CD4-positive, alpha-beta memory T cell (primary cell): ENCODE measurements at regions not wholly inside any gene's neighbourhood (a gene's known extent, or its start where the extent isn't known, plus 50 kb on each side); places are given as distances from the start of the nearest gene placed in this dataset.
"Not testable (repeated sequence)": the region's sequence is repeated elsewhere in the genome, so short reads cannot be mapped to it uniquely, and the experiment has no call there.

Experiments
- CTCF ChIA-PET: fragments of 350-600 bp; sonication (Branson Sonifier 250); formaldehyde crosslinking; loops from one replicate; lab custom pipeline; 2021; ENCODE audit warnings: inconsistent platforms; ENCODE audit not compliant: partially characterized antibody; lab: Charles Lee
- POLR2A ChIA-PET: fragments of 350-600 bp; sonication (Branson Sonifier 250); formaldehyde crosslinking; loops from one replicate; lab custom pipeline; 2021; ENCODE audit not compliant: partially characterized antibody; lab: Charles Lee
- DNase-seq, 5 donors: peaks; one replicate each; pipeline versions ENCODE4 v3.0.0 to v3.0.0-alpha.2; 2020 to 2022; ENCODE audit warnings: mixed read lengths in 1 of 5
- H3K27ac ChIP-seq: one replicate; pipeline ENCODE4 v1.7.0; 2013; ENCODE audit warnings: low read depth, low read length
- H3K27me3 ChIP-seq: 2 replicates; pipeline ENCODE4 v1.7.0; 2013; ENCODE audit warnings: mild to moderate bottlenecking, low read length, moderate library complexity; ENCODE audit not compliant: insufficient read depth
- H3K36me3 ChIP-seq: 2 replicates; pipeline ENCODE4 v1.7.0; 2013; ENCODE audit warnings: mild to moderate bottlenecking, low read length, moderate library complexity; ENCODE audit not compliant: insufficient read depth
- H3K4me1 ChIP-seq: 2 replicates; pipeline ENCODE4 v1.7.0; 2013; ENCODE audit warnings: mild to moderate bottlenecking, low read length, moderate library complexity; ENCODE audit not compliant: insufficient read depth
- H3K4me3 ChIP-seq, 2 donors: one replicate each; pipeline ENCODE4 v1.7.0; 2013; ENCODE audit warnings: low read length in 2 of 2, mild to moderate bottlenecking in 1 of 2
- H3K9me3 ChIP-seq, 2 donors: one replicate each; pipeline ENCODE4 v1.7.0; 2013; ENCODE audit warnings: low read length in 2 of 2, control low read depth in 1 of 2; ENCODE audit not compliant: control insufficient read depth in 1 of 2
- H3K27ac Mint-ChIP-seq, 7 donors: one replicate each; pipeline ENCODE4 v1.8.0; 2020 to 2021; ENCODE audit warnings: mixed read lengths in 7 of 7, mild to moderate bottlenecking in 6 of 7, inconsistent platforms in 3 of 7, moderate library complexity in 3 of 7
- H3K27me3 Mint-ChIP-seq, 2 donors: one replicate each; pipeline ENCODE4 v1.8.0; 2020 to 2021; ENCODE audit warnings: mixed read lengths in 2 of 2
- H3K36me3 Mint-ChIP-seq, 2 donors: one replicate each; pipeline ENCODE4 v1.8.0; 2020 to 2021; ENCODE audit warnings: mixed read lengths in 2 of 2, inconsistent platforms in 1 of 2, mild to moderate bottlenecking in 1 of 2
- H3K4me1 Mint-ChIP-seq, 4 donors: one replicate each; pipeline ENCODE4 v1.8.0; 2020 to 2021; ENCODE audit warnings: mixed read lengths in 4 of 4, mild to moderate bottlenecking in 1 of 4
- H3K4me3 Mint-ChIP-seq, 8 donors: one replicate each; pipeline ENCODE4 v1.8.0; 2020 to 2021; ENCODE audit warnings: mixed read lengths in 8 of 8, mild to moderate bottlenecking in 7 of 8, moderate library complexity in 6 of 8, inconsistent platforms in 3 of 8
- H3K9me3 Mint-ChIP-seq, 8 donors: one replicate each; pipeline ENCODE4 v1.8.0; 2020 to 2021; ENCODE audit warnings: mixed read lengths in 8 of 8, mild to moderate bottlenecking in 5 of 8, inconsistent platforms in 3 of 8, moderate library complexity in 1 of 8
- intact Hi-C: fragments of 100-400 bp; cut with micrococcal nuclease; formaldehyde crosslinking; loops from one replicate; pipeline ENCODE4 v1.15.1; 2023

DNA sequence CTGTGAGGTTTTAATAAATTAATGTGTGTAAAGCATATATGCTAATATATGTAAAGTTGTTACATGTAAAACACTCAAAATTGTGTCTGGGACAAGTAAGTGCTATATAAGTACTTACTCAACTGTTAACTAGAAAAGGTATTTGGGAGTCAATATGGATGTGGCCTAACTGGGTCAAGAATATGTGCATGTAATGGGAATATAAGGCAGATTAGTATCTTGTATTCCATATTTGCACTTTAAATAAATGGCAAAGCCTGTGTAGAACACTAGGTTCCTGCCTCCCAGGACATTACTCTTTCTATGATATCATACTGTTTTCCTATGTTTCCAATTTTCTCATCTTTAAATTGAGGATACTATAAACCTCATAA lies 270.6 kb downstream of the FBXO8 start:
- intact Hi-C loops, result no loop called here
- H3K27me3 Mint-ChIP-seq, result no peaks in the 10 kb centered on the region
- H3K27ac Mint-ChIP-seq, result no peak overlapping the region
- ChIA-PET CTCF (no interaction called here), POLR2A (no interaction called here)
- H3K4me3 ChIP-seq, result no peak overlapping the region
- no peak overlapping the region for H3K4me3 Mint-ChIP-seq
- no peaks in the 10 kb centered on the region for H3K9me3 Mint-ChIP-seq
- no peaks in the 10 kb centered on the region for H3K4me1 ChIP-seq
- H3K36me3 ChIP-seq, result no peaks in the 10 kb centered on the region
- H3K4me1 Mint-ChIP-seq, result no peaks in the 10 kb centered on the region
- H3K9me3 ChIP-seq, result no peaks in the 10 kb centered on the region
- no peak for DNase-seq
- no peak overlapping the region for H3K27ac ChIP-seq
- H3K36me3 Mint-ChIP-seq, result no peaks in the 10 kb centered on the region
- no peaks in the 10 kb centered on the region for H3K27me3 ChIP-seq

DNA sequence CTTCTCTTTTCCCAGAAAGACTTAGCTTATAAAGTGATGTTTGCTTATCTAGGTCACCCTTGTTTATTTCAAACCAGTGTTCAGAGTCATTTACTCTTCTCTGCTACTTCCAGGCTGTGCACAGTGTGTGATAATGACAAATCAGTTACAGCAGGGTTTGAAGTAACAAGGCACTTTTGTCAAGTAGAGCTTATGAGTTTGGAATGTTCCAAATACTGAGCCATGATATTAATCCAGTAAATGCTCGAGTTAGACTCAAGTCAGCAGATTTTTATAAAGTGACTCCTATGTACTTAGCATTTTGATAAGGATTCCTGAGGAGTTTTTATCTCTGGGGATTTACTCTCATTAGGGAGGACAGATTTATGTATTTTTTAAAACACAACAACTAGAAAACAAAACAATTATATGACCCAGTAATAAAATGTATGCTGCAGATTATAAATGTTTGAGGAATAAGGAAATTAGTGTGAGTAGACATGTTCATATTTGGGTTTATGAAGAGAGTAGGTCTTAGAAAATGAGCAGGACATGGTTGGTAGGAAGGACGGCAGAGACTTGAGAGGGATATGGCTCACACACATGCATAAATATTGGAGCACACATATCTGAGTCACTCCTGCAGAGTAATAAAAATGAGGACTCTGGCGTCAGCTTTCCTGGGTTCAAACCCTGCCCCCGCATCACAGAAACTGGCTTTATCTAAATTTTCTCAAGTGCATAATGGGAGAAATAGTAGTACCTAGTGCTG lies 271.2 kb downstream of the FBXO8 start:
- intact Hi-C loops, result no loop called here

DNA sequence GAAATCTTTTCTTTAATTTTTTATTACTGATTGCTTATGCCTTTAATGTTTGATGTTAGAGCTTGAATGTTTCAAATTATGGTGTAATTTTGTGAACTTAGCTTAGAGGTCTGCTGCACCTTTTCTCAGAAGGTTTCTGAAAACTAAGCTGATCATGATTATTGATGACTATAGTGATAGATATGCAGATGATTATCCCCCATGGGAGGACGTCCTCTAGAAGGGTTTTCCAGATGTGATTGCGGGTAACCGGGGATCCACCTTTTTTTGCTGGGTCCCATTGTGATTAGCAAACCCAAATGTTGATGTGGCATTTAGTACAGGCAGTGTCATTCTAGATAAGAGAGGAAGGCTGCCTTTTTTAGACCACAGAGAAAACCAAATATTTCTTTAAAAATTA lies 272.9 kb downstream of the FBXO8 start:
- CTCF ChIA-PET, result no interaction called here
- H3K36me3 Mint-ChIP-seq, result no peaks in the 10 kb centered on the region
- POLR2A ChIA-PET, result no interaction called here

More for the DNA sequence above, 271.2 kb downstream of the FBXO8 start:
- Histone ChIP-seq H3K27me3 (no peaks in the 10 kb centered on the region), H3K9me3 (no peaks in the 10 kb centered on the region), H3K36me3 (no peaks in the 10 kb centered on the region), H3K4me3 (no peak overlapping the region), H3K4me1 (no peaks in the 10 kb centered on the region), H3K27ac (no peak overlapping the region)
- DNase-seq, result no peak
- Mint-ChIP-seq H3K4me3 (no peak overlapping the region), H3K9me3 (no peaks in the 10 kb centered on the region), H3K4me1 (no peaks in the 10 kb centered on the region), H3K27me3 (no peaks in the 10 kb centered on the region), H3K27ac (no peak overlapping the region), H3K36me3 (no peaks in the 10 kb centered on the region)
- ChIA-PET CTCF (no interaction called here), POLR2A (no interaction called here)

GRCh38 chr4:174009686-174010451 lies 273.6 kb downstream of the FBXO8 start:
- CTCF ChIA-PET, result no interaction called here
- Mint-ChIP-seq H3K9me3 (peaks cover 0 to 2% (median 0%) of the 10 kb centered on the region in 8 donors), H3K4me1 (no peaks in the 10 kb centered on the region), H3K36me3 (no peaks in the 10 kb centered on the region), H3K27me3 (no peaks in the 10 kb centered on the region), H3K27ac (no peak overlapping the region), H3K4me3 (no peak overlapping the region)
- Histone ChIP-seq H3K4me3 (no peak overlapping the region), H3K27me3 (no peaks in the 10 kb centered on the region), H3K27ac (no peak overlapping the region), H3K4me1 (no peaks in the 10 kb centered on the region), H3K36me3 (no peaks in the 10 kb centered on the region), H3K9me3 (no peaks in the 10 kb centered on the region)
- no peak for DNase-seq
- intact Hi-C loops, result no loop called here
- POLR2A ChIA-PET, result no interaction called here

More for the DNA sequence above, 272.9 kb downstream of the FBXO8 start:
- Histone ChIP-seq H3K27me3 (no peaks in the 10 kb centered on the region), H3K27ac (no peak overlapping the region), H3K4me1 (no peaks in the 10 kb centered on the region), H3K36me3 (no peaks in the 10 kb centered on the region), H3K9me3 (no peaks in the 10 kb centered on the region), H3K4me3 (no peak overlapping the region)
- H3K4me3 Mint-ChIP-seq, result no peak overlapping the region
- intact Hi-C loops, result no loop called here
- H3K9me3 Mint-ChIP-seq, result no peaks in the 10 kb centered on the region
- H3K27ac Mint-ChIP-seq, result no peak overlapping the region
- no peak for DNase-seq
- no peaks in the 10 kb centered on the region for H3K4me1 Mint-ChIP-seq
- H3K27me3 Mint-ChIP-seq, result no peaks in the 10 kb centered on the region

GRCh38 chr4:174005422-174005821 lies 278.0 kb downstream of the FBXO8 start:
- Histone ChIP-seq H3K9me3 (no peaks in the 10 kb centered on the region), H3K4me1 (no peaks in the 10 kb centered on the region), H3K36me3 (no peaks in the 10 kb centered on the region), H3K27me3 (no peaks in the 10 kb centered on the region), H3K27ac (no peak overlapping the region), H3K4me3 (no peak overlapping the region)
- H3K27me3 Mint-ChIP-seq, result no peaks in the 10 kb centered on the region
- no peak for DNase-seq
- no peak overlapping the region for H3K4me3 Mint-ChIP-seq
- CTCF ChIA-PET, result no interaction called here
- no peak overlapping the region for H3K27ac Mint-ChIP-seq
- POLR2A ChIA-PET, result no interaction called here
- no peaks in the 10 kb centered on the region for H3K4me1 Mint-ChIP-seq
- intact Hi-C loops, result no loop called here
- no peaks in the 10 kb centered on the region for H3K36me3 Mint-ChIP-seq
- H3K9me3 Mint-ChIP-seq, result peaks cover 0 to 2% (median 0%) of the 10 kb centered on the region in 8 donors

DNA sequence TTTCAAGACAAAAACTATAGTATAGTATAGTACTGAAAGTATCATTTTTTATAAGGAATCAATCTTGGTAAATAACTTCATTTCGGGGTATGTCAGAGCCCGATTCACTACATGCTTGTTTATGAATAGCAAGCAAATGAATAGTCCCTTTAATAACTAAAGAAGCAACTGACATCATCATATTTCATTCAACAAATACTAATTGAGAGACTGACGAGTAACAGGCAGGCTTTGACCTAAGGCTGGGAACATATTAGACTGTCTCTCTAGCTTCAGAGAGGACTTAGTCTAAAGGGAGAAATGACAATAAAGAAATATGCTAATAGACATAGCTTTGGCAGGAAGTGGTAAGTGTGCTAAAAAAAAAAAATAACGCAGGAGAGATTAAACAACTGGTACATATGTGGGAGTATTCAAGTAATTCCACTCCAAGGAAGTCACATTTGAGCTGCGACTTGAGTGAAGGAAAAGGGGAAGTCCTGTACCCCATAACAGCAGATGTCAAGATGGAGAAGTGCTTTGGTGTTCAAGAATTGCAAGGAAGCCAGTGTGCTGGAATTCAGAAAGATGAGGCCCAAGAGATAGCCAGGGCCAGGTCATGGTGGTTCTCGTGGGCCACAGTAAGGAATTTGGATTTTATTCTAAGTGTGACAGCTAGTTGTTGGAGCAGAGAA lies 284.9 kb downstream of the FBXO8 start:
- Histone ChIP-seq H3K9me3 (no peaks in the 10 kb centered on the region), H3K4me3 (no peak overlapping the region), H3K4me1 (no peaks in the 10 kb centered on the region), H3K27me3 (no peaks in the 10 kb centered on the region), H3K36me3 (no peaks in the 10 kb centered on the region), H3K27ac (no peak overlapping the region)
- H3K27me3 Mint-ChIP-seq, result peaks cover 0 to 2% of the 10 kb centered on the region in 2 donors
- intact Hi-C loops, result no loop called here
- ChIA-PET CTCF (no interaction called here), POLR2A (no interaction called here)
- DNase-seq, result no peak
- H3K36me3 Mint-ChIP-seq, result no peaks in the 10 kb centered on the region
- no peaks in the 10 kb centered on the region for H3K4me1 Mint-ChIP-seq
- no peaks in the 10 kb centered on the region for H3K9me3 Mint-ChIP-seq
- H3K27ac Mint-ChIP-seq, result no peak overlapping the region
- H3K4me3 Mint-ChIP-seq, result no peak overlapping the region

- POLR2A ChIA-PET, H3K4me3 ChIP-seq, H3K4me1 Mint-ChIP-seq, H3K27me3 Mint-ChIP-seq, H3K36me3 ChIP-seq, H3K36me3 Mint-ChIP-seq, DNase-seq, H3K4me1 ChIP-seq, H3K27ac Mint-ChIP-seq, CTCF ChIA-PET, H3K27me3 ChIP-seq, H3K27ac ChIP-seq, H3K9me3 Mint-ChIP-seq, H3K4me3 Mint-ChIP-seq, H3K9me3 ChIP-seq, intact Hi-C loops: not testable (repeated sequence)
These were observed 287.7 kb downstream of the FBXO8 start for GRCh38 chr4:173995779-173996178.
